ENCODE measurements at regions not wholly inside any gene's neighbourhood (a gene's known extent, or its start where the extent isn't known, plus 50 kb on each side); places are given as distances from the start of the nearest gene placed in this dataset.

GRCh38 chr3:147945968-147946519 is 536.9 kb downstream of the ZIC1 start:
- TF ChIP-seq POLR2A (IDR thresholded peaks at IDR 0.05) = no peak
- TF ChIP-seq, protein P1, sequence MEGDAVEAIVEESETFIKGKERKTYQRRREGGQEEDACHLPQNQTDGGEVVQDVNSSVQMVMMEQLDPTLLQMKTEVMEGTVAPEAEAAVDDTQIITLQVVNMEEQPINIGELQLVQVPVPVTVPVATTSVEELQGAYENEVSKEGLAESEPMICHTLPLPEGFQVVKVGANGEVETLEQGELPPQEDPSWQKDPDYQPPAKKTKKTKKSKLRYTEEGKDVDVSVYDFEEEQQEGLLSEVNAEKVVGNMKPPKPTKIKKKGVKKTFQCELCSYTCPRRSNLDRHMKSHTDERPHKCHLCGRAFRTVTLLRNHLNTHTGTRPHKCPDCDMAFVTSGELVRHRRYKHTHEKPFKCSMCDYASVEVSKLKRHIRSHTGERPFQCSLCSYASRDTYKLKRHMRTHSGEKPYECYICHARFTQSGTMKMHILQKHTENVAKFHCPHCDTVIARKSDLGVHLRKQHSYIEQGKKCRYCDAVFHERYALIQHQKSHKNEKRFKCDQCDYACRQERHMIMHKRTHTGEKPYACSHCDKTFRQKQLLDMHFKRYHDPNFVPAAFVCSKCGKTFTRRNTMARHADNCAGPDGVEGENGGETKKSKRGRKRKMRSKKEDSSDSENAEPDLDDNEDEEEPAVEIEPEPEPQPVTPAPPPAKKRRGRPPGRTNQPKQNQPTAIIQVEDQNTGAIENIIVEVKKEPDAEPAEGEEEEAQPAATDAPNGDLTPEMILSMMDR (IDR thresholded peaks at IDR 0.05 in 4 of 5, conservative IDR thresholded peaks at IDR 0.05 in 1 of 5) = peak in 2 of 5 experiments; percentile 45 to 46
